GM12878 (cell line): ENCODE measurements at regions not wholly inside any gene's neighbourhood (a gene's known extent, or its start where the extent isn't known, plus 50 kb on each side); places are given as distances from the start of the nearest gene placed in this dataset.

Experiments used
- ATAC-seq: fragments of 200-7000 bp; cut with Tn5 transposase; 3 replicates; pipeline ENCODE4 v1.9.1; 2020; ENCODE audit warnings: mild to moderate bottlenecking, moderate library complexity
- BruUV-seq: library from RNA; stranded (reverse); fragments of 400-500 nt; replicated peaks from 2 replicates; lab custom pipeline; 2021; lab: Mats Ljungman, UMichigan
- CTCF ChIA-PET: fragments of 300-600 bp; sonication (Branson Sonifier 250); formaldehyde crosslinking; extraction: SDS; loops from one replicate; lab custom pipeline; 2021; ENCODE audit warnings: inconsistent platforms; lab: Yijun Ruan, JAX
- POLR2A ChIA-PET: fragments of 350-600 bp; formaldehyde crosslinking; extraction: SDS; loops from one replicate; lab custom pipeline; 2021; ENCODE audit warnings: inconsistent platforms; lab: Charles Lee
- RAD21 ChIA-PET: fragments of 300-600 bp; sonication (Branson Sonifier 250); formaldehyde crosslinking; loops from one replicate; lab custom pipeline; 2023; ENCODE audit warnings: antibody characterized with exemption; ENCODE audit not compliant: unreplicated experiment; lab: Charles Lee
- SMC1A ChIA-PET: fragments of 300-600 bp; sonication (Branson Sonifier 250); formaldehyde crosslinking; loops from one replicate; lab custom pipeline; 2023; ENCODE audit not compliant: unreplicated experiment, uncharacterized antibody; lab: Charles Lee
- DNase-seq: peaks from one replicate; pipeline ENCODE4 v3.0.0-alpha.2; 2011; ENCODE audit warnings: low read depth, low spot score
- FAIRE-seq: peaks from 3 replicates; lab custom pipeline; 2011; peaks lifted over from hg19 to GRCh38; lab: Jason Lieb, UNC
- H2AFZ ChIP-seq: 2 replicates; pipeline ENCODE4 v1.6.0; 2011; ENCODE audit warnings: low read depth, low read length, control low read depth; ENCODE audit not compliant: control insufficient read depth
- H3K27ac ChIP-seq: 2 replicates; pipeline ENCODE4 v1.5.1; 2011; ENCODE audit warnings: control low read depth; ENCODE audit not compliant: control insufficient read depth, insufficient read depth
- H3K27me3 ChIP-seq, 2 experiments: replicated peaks in 1 of 2; 2 replicates each; pipeline versions ENCODE4 v1.6.0 to v1.6.1; 2011; ENCODE audit warnings: low read length in 1 of 2; ENCODE audit not compliant: control insufficient read depth in 2 of 2, insufficient read depth in 2 of 2
- H3K36me3 ChIP-seq, 2 experiments: 2 replicates each; pipeline ENCODE4 v1.5.1; 2011; ENCODE audit warnings: low read length in 1 of 2; ENCODE audit not compliant: control insufficient read depth in 2 of 2, insufficient read depth in 2 of 2
- H3K4me1 ChIP-seq: 2 replicates; pipeline ENCODE4 v1.6.1; 2011; ENCODE audit warnings: mild to moderate bottlenecking, low read length, moderate library complexity, mixed read lengths; ENCODE audit not compliant: control insufficient read depth, insufficient read depth
- H3K4me2 ChIP-seq: 2 replicates; pipeline ENCODE4 v1.6.0; 2011; ENCODE audit warnings: control low read depth; ENCODE audit not compliant: control insufficient read depth, insufficient read depth
- H3K4me3 ChIP-seq: fragments of 200-600 bp; sonication (generic); 2 replicates; pipeline ENCODE4 v1.5.1; 2016
- H3K79me2 ChIP-seq: 2 replicates; pipeline ENCODE4 v1.6.0; 2011; ENCODE audit warnings: low read length; ENCODE audit not compliant: control insufficient read depth, insufficient read depth
- H3K9ac ChIP-seq: 2 replicates; pipeline ENCODE4 v1.8.0; 2011; ENCODE audit warnings: low read length, control low read depth, mixed read lengths; ENCODE audit not compliant: control insufficient read depth, insufficient read depth
- H3K9me3 ChIP-seq: replicated peaks from 3 replicates; pipeline ENCODE4 v1.5.1; 2011; ENCODE audit warnings: mild to moderate bottlenecking, low read length; ENCODE audit not compliant: control insufficient read depth, insufficient read depth
- H4K20me1 ChIP-seq: 2 replicates; pipeline ENCODE4 v1.6.0; 2011; ENCODE audit not compliant: control insufficient read depth, insufficient read depth
- BCL3 ChIP-seq: IDR thresholded peaks from 2 replicates; pipeline ENCODE4 v1.6.1; 2011; ENCODE audit warnings: borderline replicate concordance, low read depth, mild to moderate bottlenecking, moderate library complexity, low read length; ENCODE audit not compliant: insufficient read depth, poor library complexity, severe bottlenecking
- BHLHE40 ChIP-seq, 2 experiments: fragments of 450-650 bp in 1 of 2; IDR thresholded peaks; 2 replicates each; pipeline ENCODE4 v1.6.1; 2011 to 2017; ENCODE audit warnings: low read depth in 2 of 2, borderline replicate concordance in 1 of 2, improper control_type of control experiment in 1 of 2, low read length in 1 of 2, mild to moderate bottlenecking in 1 of 2
- CBFB ChIP-seq: IDR thresholded peaks from 2 replicates; pipeline ENCODE4 v1.6.1; 2016; ENCODE audit warnings: antibody characterized with exemption, low read depth
- CUX1 ChIP-seq: IDR thresholded peaks from 2 replicates; pipeline ENCODE4 v1.6.1; 2012; ENCODE audit warnings: improper control_type of control experiment, low read depth, low read length; ENCODE audit not compliant: insufficient replicate concordance
- GABPA ChIP-seq: IDR thresholded peaks from 2 replicates; pipeline ENCODE4 v1.6.1; 2014; ENCODE audit warnings: antibody characterized with exemption, low read depth, mild to moderate bottlenecking, inconsistent platforms
- HCFC1 ChIP-seq: fragments of 150-350 bp; IDR thresholded peaks from 2 replicates; pipeline ENCODE4 v1.6.1; 2014; ENCODE audit warnings: low read length
- IRF4 ChIP-seq: IDR thresholded peaks from 2 replicates; pipeline ENCODE4 v1.6.1; 2011; ENCODE audit warnings: low read depth, low read length
- JUNB ChIP-seq: IDR thresholded peaks from 2 replicates; pipeline ENCODE4 v1.6.1; 2016; ENCODE audit warnings: antibody characterized with exemption, mild to moderate bottlenecking
- PAX8 ChIP-seq: fragments of 450-650 bp; IDR thresholded peaks from 2 replicates; pipeline ENCODE4 v1.6.1; 2017; ENCODE audit warnings: mild to moderate bottlenecking, moderate library complexity
- STAT1 ChIP-seq: fragments of 450-650 bp; conservative IDR thresholded peaks from 2 replicates; pipeline ENCODE4 v1.6.1; 2014; ENCODE audit warnings: antibody characterized with exemption, mild to moderate bottlenecking
- SUPT20H ChIP-seq: IDR thresholded peaks from 2 replicates; pipeline ENCODE4 v1.6.1; 2011; ENCODE audit warnings: low read depth, mild to moderate bottlenecking, low read length, moderate library complexity, borderline replicate concordance; ENCODE audit not compliant: control insufficient read depth
- TARDBP ChIP-seq: IDR thresholded peaks from 2 replicates; pipeline ENCODE4 v1.6.1; 2016; ENCODE audit warnings: borderline replicate concordance
- ZBTB4 ChIP-seq: fragments of 450-650 bp; formaldehyde crosslinking; IDR thresholded peaks from 2 replicates; pipeline ENCODE4 v1.4.0; 2022; ENCODE audit warnings: mild to moderate bottlenecking, moderate library complexity
- WGBS: methylation state at CpG from one replicate; pipeline ENCODE4 v1.1.6; 2016; ENCODE audit warnings: low lambda C conversion rate; ENCODE audit not compliant: insufficient replicate concordance, insufficient coverage; ENCODE audit errors: missing lambda C conversion rate; 5-methylcytosine and 5-hydroxymethylcytosine counted together
- in situ Hi-C: fragments of 300-500 bp; cut with MboI; formaldehyde crosslinking; loops from 9 replicates; pipeline ENCODE4 v1.14.3; 2018; ENCODE audit warnings: mixed read lengths
- intact Hi-C: fragments of 100-400 bp; cut with micrococcal nuclease; formaldehyde crosslinking; loops from one replicate; pipeline ENCODE4 v1.14.2; 2022; ENCODE audit not compliant: unreplicated experiment

GRCh38 chr10:84012831-84013458 is 126.4 kb upstream of the GHITM start:
- WGBS = 3% methylated on average over 2 of the region's 2 CpGs
- TF ChIP-seq IRF4 (peak; percentile 87), CUX1 (no peak), JUNB (peak; percentile 65), PAX8 (no peak), GABPA (no peak), HCFC1 (no peak), CBFB (no peak), TARDBP (no peak), STAT1 (no peak), BHLHE40 (IDR thresholded peaks at IDR 0.05; ENCODE audit: borderline replicate concordance in 1 of 2, low read depth in 2 of 2, low read length in 1 of 2) (no peak), ZBTB4 (CRISPR knock-in tag) (no peak), SUPT20H (no peak), BCL3 (no peak)

More at GRCh38 chr10:84012831-84013458, 126.4 kb upstream of the GHITM start:
- ChIA-PET RAD21 (no interaction called here), POLR2A (no interaction called here), CTCF (interaction anchor here (1.0 kb wide), 1 partner anchor 12 kb away, joined by 3 read pairs; no protein-coding TSS in a partner anchor), SMC1A (no interaction called here)
- intact Hi-C loops = no loop called here
- peak overlapping the region; percentile 3 for H3K4me2 ChIP-seq
- no peaks in the 10 kb centered on the region for H3K36me3 ChIP-seq
- no peaks in the 10 kb centered on the region for H3K79me2 ChIP-seq
- in situ Hi-C loops = no loop called here
- peak; percentile 98 for ATAC-seq
- no peaks in the 10 kb centered on the region; the same call in 2 of the 3 replicates for H3K9me3 ChIP-seq
- H3K27me3 ChIP-seq = no peaks in the 10 kb centered on the region; a peak in 1 of 4 replicates
- no peak overlapping the region for H3K4me3 ChIP-seq
- BruUV-seq = no TSS peak
- H3K4me1 ChIP-seq = peaks cover 10% of the 10 kb centered on the region
- no peaks in the 10 kb centered on the region for H4K20me1 ChIP-seq
- H2AFZ ChIP-seq = peak overlapping the region; percentile 4; the same call in 1 of the 2 replicates
- no peak overlapping the region for H3K27ac ChIP-seq
- H3K9ac ChIP-seq = no peak overlapping the region
- FAIRE-seq = peak; percentile 98
- DNase-seq = peak; percentile 41
